ENCODE measurements at regions not wholly inside any gene's neighbourhood (a gene's known extent, or its start where the extent isn't known, plus 50 kb on each side); places are given as distances from the start of the nearest gene placed in this dataset.

- ChIA-PET CTCF (no interaction called here), POLR2A (no interaction called here)
- no peaks in the 10 kb centered on the region for H3K9me3 ChIP-seq (ENCODE audit: control insufficient read depth, insufficient read depth, low read depth, low read length)
- no peak overlapping the region for H3K27ac ChIP-seq (ENCODE audit: low read length)
- in situ Hi-C loops (cut with HindIII; ENCODE audit: low pct_unique_long_range_greater_than_20kb, low sequenced_read_pairs): no loop called here
- H3K4me1 ChIP-seq (ENCODE audit: control insufficient read depth, insufficient read depth, low read length): no peaks in the 10 kb centered on the region
- no peaks in the 10 kb centered on the region for H3K27me3 ChIP-seq (ENCODE audit: control insufficient read depth, insufficient read depth, low read length)
- intact Hi-C loops (cut with micrococcal nuclease; ENCODE audit: unreplicated experiment): loop anchor here (10.0 kb wide), 1 partner anchor 358 kb away; no protein-coding TSS in a partner anchor
- BruUV-seq (replicated peaks): no TSS peak
- no peak for TF ChIP-seq SIN3A (IDR thresholded peaks at IDR 0.05; ENCODE audit: borderline replicate concordance, insufficient read depth, low read depth, low read length)
- no peak for ATAC-seq
- no peak overlapping the region for H3K4me3 ChIP-seq (ENCODE audit: low read depth in 2 of 2, low read length in 2 of 2)
- no peaks in the 10 kb centered on the region for H3K36me3 ChIP-seq (ENCODE audit: control insufficient read depth, insufficient read depth, low read length)
- DNase-seq (ENCODE audit: low read depth, low spot score): no peak
These were observed 2074.4 kb upstream of the RAG2 start for GRCh38 chr11:38672445-38672844.

- ChIA-PET POLR2A (no interaction called here), CTCF (no interaction called here)
- in situ Hi-C loops (cut with HindIII; ENCODE audit: low pct_unique_long_range_greater_than_20kb, low sequenced_read_pairs): no loop called here
- TF ChIP-seq CTCF (IDR thresholded peaks at IDR 0.05): no peak
- no peak for TF ChIP-seq SIN3A (IDR thresholded peaks at IDR 0.05; ENCODE audit: borderline replicate concordance, insufficient read depth, low read depth, low read length)
- TF ChIP-seq TCF7L2 (IDR thresholded peaks at IDR 0.05; ENCODE audit: low read depth, low read length): no peak
- TF ChIP-seq POLR2AphosphoS5 (IDR thresholded peaks at IDR 0.05; ENCODE audit: low read depth, low read length): no peak
- TF ChIP-seq REST (IDR thresholded peaks at IDR 0.05; ENCODE audit: insufficient read depth in 1 of 2, low read depth in 2 of 2, low read length in 1 of 2): no peak
- Histone ChIP-seq H3K27ac (ENCODE audit: low read length) (no peak overlapping the region), H3K4me1 (ENCODE audit: control insufficient read depth, insufficient read depth, low read length) (no peaks in the 10 kb centered on the region), H3K27me3 (ENCODE audit: control insufficient read depth, insufficient read depth, low read length) (no peaks in the 10 kb centered on the region), H3K9me3 (ENCODE audit: control insufficient read depth, insufficient read depth, low read depth, low read length) (no peaks in the 10 kb centered on the region), H3K36me3 (ENCODE audit: control insufficient read depth, insufficient read depth, low read length) (no peaks in the 10 kb centered on the region), H3K4me3 (ENCODE audit: low read depth in 2 of 2, low read length in 2 of 2) (no peak overlapping the region)
- no peak for DNase-seq (ENCODE audit: low read depth, low spot score)
- BruUV-seq (replicated peaks): no TSS peak
- intact Hi-C loops (cut with micrococcal nuclease; ENCODE audit: unreplicated experiment): no loop called here
- ATAC-seq: no peak
These were observed 2069.3 kb upstream of the RAG2 start for GRCh38 chr11:38667359-38667758.

- TF ChIP-seq CTCF (IDR thresholded peaks at IDR 0.05) (no peak), TCF7L2 (IDR thresholded peaks at IDR 0.05; ENCODE audit: low read depth, low read length) (no peak)
- no peak overlapping the region for H3K27ac ChIP-seq (ENCODE audit: low read length)
These were observed 2050.6 kb upstream of the RAG2 start for GRCh38 chr11:38648604-38649003.

More at GRCh38 chr11:38648604-38649003, 2050.6 kb upstream of the RAG2 start:
- no peak overlapping the region for H3K4me3 ChIP-seq (ENCODE audit: low read depth in 2 of 2, low read length in 2 of 2)
- CTCF ChIA-PET: no interaction called here
- DNase-seq (ENCODE audit: low read depth, low spot score) (no peak), ATAC-seq (no peak)
- no TSS peak for BruUV-seq (replicated peaks)
- POLR2A ChIA-PET: no interaction called here
- in situ Hi-C loops (cut with HindIII; ENCODE audit: low pct_unique_long_range_greater_than_20kb, low sequenced_read_pairs) (no loop called here), intact Hi-C loops (cut with micrococcal nuclease; ENCODE audit: unreplicated experiment) (no loop called here)
- no peaks in the 10 kb centered on the region for H3K9me3 ChIP-seq (ENCODE audit: control insufficient read depth, insufficient read depth, low read depth, low read length)
- no peaks in the 10 kb centered on the region for H3K36me3 ChIP-seq (ENCODE audit: control insufficient read depth, insufficient read depth, low read length)
- H3K4me1 ChIP-seq (ENCODE audit: control insufficient read depth, insufficient read depth, low read length): no peaks in the 10 kb centered on the region
- H3K27me3 ChIP-seq (ENCODE audit: control insufficient read depth, insufficient read depth, low read length): no peaks in the 10 kb centered on the region

Data from Panc1 (cell line).